ENCODE measurements at regions not wholly inside any gene's neighbourhood (a gene's known extent, or its start where the extent isn't known, plus 50 kb on each side); places are given as distances from the start of the nearest gene placed in this dataset.

DNA sequence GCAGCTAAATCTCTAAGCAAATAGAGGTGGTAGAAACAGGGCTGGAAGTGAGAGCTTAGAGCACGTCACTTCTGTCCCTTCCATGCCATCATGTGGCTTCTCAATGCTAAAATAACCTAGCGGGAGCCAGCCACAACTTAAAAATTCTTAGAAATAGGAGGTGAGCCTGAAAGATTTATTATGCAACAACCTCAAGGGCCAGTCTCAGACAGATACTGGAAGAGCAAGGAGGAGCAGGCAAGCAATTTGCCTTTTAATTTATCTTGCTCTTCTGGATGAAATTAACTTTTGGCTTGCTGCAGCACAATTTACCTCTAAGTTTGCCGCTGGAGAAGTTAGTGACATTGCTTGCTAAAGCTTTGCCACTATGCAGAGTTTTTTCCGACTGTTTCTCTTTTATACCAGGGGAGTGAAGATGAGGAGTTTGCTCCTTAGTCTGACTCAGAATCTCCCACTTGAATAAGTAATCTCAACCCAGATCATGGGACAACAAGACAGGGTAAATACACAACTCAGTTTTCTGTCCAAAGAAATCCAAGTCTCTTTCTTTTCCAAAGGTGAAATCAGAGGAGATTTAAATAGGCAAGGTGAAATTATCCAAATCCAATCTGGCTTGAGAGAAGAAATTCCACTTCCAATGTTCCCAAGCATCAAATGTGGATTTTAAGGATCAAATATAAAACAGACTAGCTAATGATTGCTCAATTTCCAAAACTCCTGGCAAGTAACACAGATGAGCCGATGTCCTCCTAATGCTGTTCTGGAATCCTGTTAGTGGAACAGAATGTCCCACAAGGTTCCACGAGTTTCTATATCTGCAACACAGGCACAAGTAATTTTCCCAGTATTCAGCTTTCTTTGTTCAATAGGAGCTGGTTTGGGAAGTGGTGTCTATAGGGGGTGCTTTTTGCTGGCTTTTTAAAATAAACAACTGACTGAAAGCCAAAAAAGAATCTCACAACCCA lies 329.4 kb upstream of the RORA start:
- Histone ChIP-seq H3K27me3 (replicated peaks; ENCODE audit: insufficient read depth) (0 out of 2 replicates have a peak, but pooled peaks cover 6% of the 10 kb centered on the region), H3K4me3 (no peak overlapping the region), H3K9me2 (ENCODE audit: insufficient read depth) (no peaks in the 10 kb centered on the region), H3K9me3 (ENCODE audit: low read depth) (no peaks in the 10 kb centered on the region), H3K36me3 (ENCODE audit: low read depth) (no peaks in the 10 kb centered on the region), H3K9ac (no peak overlapping the region), H3K4me2 (ENCODE audit: unreplicated experiment) (no peak overlapping the region), H3F3A (ENCODE audit: insufficient read depth) (no peaks in the 10 kb centered on the region), H3K4me1 (ENCODE audit: insufficient read depth) (no peaks in the 10 kb centered on the region), H2AFZ (no peak overlapping the region), H3K27ac (no peak overlapping the region), H4K20me1 (ENCODE audit: insufficient read depth) (no peaks in the 10 kb centered on the region), H3K79me2 (ENCODE audit: insufficient read depth) (no peaks in the 10 kb centered on the region)
- in situ Hi-C loops (cut with MboI): no loop called here
- no peak for DNase-seq
- TF ChIP-seq EZH2 (IDR thresholded peaks at IDR 0.05; ENCODE audit: insufficient read depth, poor library complexity, severe bottlenecking): no peak
- TF ChIP-seq EZH2phosphoT487 (IDR thresholded peaks at IDR 0.05; ENCODE audit: insufficient read depth, low read depth): no peak
- WGBS, 2 experiments (ENCODE audit: low coverage in 1 of 2, low lambda C conversion rate in 2 of 2, missing lambda C conversion rate in 2 of 2): 1 to 2% methylated on average over 6 of the region's 6 CpGs

DNA sequence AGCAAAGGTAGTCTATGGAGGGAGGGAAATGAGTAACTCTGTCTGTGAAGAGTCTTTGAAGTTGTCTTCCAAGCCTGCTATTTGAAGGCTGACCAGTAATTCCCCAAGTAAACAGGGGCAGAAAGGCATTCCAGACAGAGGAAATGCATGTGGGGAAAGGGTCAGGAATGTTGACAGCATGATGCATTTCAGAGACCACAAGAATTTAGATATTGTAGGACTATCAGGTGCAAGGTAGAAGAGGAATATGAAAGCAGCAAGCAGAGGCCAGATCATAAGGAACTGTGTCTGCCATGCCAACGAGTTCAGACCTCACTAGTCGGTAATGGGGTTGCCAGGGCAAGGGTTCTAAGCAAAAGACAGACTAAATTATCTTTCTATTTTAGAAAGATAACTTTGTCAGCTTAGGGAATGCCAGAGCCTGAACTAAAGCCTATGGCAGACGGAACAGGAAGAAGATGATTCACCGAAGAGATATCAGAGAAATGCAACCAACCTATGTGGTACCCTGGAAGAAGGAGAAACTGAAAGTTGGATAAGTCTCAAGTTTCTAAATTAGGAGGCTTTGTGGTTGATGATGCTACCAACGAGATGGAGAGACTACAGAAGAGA lies 327.0 kb upstream of the RORA start:
- TF ChIP-seq EZH2 (IDR thresholded peaks at IDR 0.05; ENCODE audit: insufficient read depth, poor library complexity, severe bottlenecking): no peak
- no peak for TF ChIP-seq EZH2phosphoT487 (IDR thresholded peaks at IDR 0.05; ENCODE audit: insufficient read depth, low read depth)
- Histone ChIP-seq H3K79me2 (ENCODE audit: insufficient read depth) (no peaks in the 10 kb centered on the region), H3K27me3 (replicated peaks; ENCODE audit: insufficient read depth) (0 out of 2 replicates have a peak, but pooled peaks cover 6% of the 10 kb centered on the region), H3K9me2 (ENCODE audit: insufficient read depth) (no peaks in the 10 kb centered on the region), H4K20me1 (ENCODE audit: insufficient read depth) (no peaks in the 10 kb centered on the region), H3F3A (ENCODE audit: insufficient read depth) (no peaks in the 10 kb centered on the region), H3K36me3 (ENCODE audit: low read depth) (no peaks in the 10 kb centered on the region), H3K4me3 (no peak overlapping the region), H3K9ac (no peak overlapping the region), H2AFZ (no peak overlapping the region), H3K4me2 (ENCODE audit: unreplicated experiment) (no peak overlapping the region), H3K27ac (no peak overlapping the region), H3K9me3 (ENCODE audit: low read depth) (no peaks in the 10 kb centered on the region), H3K4me1 (ENCODE audit: insufficient read depth) (no peaks in the 10 kb centered on the region)
- WGBS, 2 experiments (ENCODE audit: low coverage in 1 of 2, low lambda C conversion rate in 2 of 2, missing lambda C conversion rate in 2 of 2): 27 to 35% methylated on average over 5 of the region's 5 CpGs
- DNase-seq: peak; percentile 9
- in situ Hi-C loops (cut with MboI): no loop called here

DNA sequence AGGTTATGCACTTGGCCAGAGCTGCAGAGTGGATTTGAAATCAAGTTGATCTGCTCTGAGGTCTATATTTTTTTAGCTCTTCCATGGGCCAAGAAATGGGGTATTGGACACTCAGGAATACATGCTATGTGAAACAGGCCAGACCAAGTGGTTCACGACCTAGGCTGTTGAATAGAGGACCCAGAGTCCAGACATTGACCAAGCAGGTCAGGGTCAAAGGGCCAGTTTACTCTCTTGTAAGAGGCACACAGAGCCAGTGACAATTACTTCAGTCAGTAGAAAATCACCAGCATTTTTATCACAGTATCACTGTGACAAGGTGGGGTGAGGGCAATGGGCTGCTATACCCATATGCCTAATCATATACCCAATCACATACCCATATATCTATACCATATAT lies 320.6 kb upstream of the RORA start:
- TF ChIP-seq EZH2phosphoT487 (IDR thresholded peaks at IDR 0.05; ENCODE audit: insufficient read depth, low read depth) (no peak), EZH2 (IDR thresholded peaks at IDR 0.05; ENCODE audit: insufficient read depth, poor library complexity, severe bottlenecking) (no peak)
- WGBS, 2 experiments (ENCODE audit: low coverage in 1 of 2, low lambda C conversion rate in 2 of 2, missing lambda C conversion rate in 2 of 2): 0% methylated on average over 1 of the region's 1 CpG
- Histone ChIP-seq H3F3A (ENCODE audit: insufficient read depth) (no peaks in the 10 kb centered on the region), H4K20me1 (ENCODE audit: insufficient read depth) (no peaks in the 10 kb centered on the region), H3K27me3 (replicated peaks; ENCODE audit: insufficient read depth) (no peaks in the 10 kb centered on the region), H3K9me2 (ENCODE audit: insufficient read depth) (no peaks in the 10 kb centered on the region), H3K36me3 (ENCODE audit: low read depth) (no peaks in the 10 kb centered on the region), H3K27ac (no peak overlapping the region), H3K4me1 (ENCODE audit: insufficient read depth) (no peaks in the 10 kb centered on the region), H2AFZ (no peak overlapping the region), H3K9me3 (ENCODE audit: low read depth) (no peaks in the 10 kb centered on the region), H3K9ac (no peak overlapping the region), H3K79me2 (ENCODE audit: insufficient read depth) (no peaks in the 10 kb centered on the region), H3K4me3 (no peak overlapping the region), H3K4me2 (ENCODE audit: unreplicated experiment) (no peak overlapping the region)
- no peak for DNase-seq
- in situ Hi-C loops (cut with MboI): no loop called here

DNA sequence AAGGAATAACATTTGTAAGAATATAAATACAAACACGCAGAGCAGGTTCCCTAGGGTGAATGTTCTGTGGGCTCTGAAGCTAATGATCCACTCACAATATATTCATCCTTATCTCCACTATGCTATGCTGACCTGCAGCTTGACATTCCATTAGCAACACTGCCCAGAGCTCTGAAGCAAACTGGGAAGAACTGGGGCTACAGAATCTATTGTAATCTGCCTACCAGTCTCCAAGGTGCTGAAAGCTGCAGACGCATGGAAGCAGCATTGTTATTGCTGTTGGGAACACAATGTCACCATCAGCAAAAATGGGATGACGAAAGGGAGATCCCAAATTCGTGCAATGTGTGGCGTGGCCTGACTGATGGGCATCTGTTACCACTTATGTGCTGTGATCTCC lies 316.7 kb upstream of the RORA start:
- no peaks in the 10 kb centered on the region for H3K79me2 ChIP-seq (ENCODE audit: insufficient read depth)
- no peak overlapping the region for H2AFZ ChIP-seq
- no peaks in the 10 kb centered on the region for H3K9me2 ChIP-seq (ENCODE audit: insufficient read depth)
- no peak overlapping the region for H3K4me2 ChIP-seq (ENCODE audit: unreplicated experiment)
- 18 to 23% methylated on average over 5 of the region's 5 CpGs for WGBS, 2 experiments (ENCODE audit: low coverage in 1 of 2, low lambda C conversion rate in 2 of 2, missing lambda C conversion rate in 2 of 2)
- in situ Hi-C loops (cut with MboI): no loop called here
- H3K9ac ChIP-seq: no peak overlapping the region
- no peak for DNase-seq
- H3K4me1 ChIP-seq (ENCODE audit: insufficient read depth): no peaks in the 10 kb centered on the region
- no peak overlapping the region for H3K4me3 ChIP-seq
- H3K9me3 ChIP-seq (ENCODE audit: low read depth): no peaks in the 10 kb centered on the region
- H3K27ac ChIP-seq: no peak overlapping the region
- no peaks in the 10 kb centered on the region for H3F3A ChIP-seq (ENCODE audit: insufficient read depth)
- H4K20me1 ChIP-seq (ENCODE audit: insufficient read depth): no peaks in the 10 kb centered on the region
- TF ChIP-seq EZH2phosphoT487 (IDR thresholded peaks at IDR 0.05; ENCODE audit: insufficient read depth, low read depth) (no peak), EZH2 (IDR thresholded peaks at IDR 0.05; ENCODE audit: insufficient read depth, poor library complexity, severe bottlenecking) (no peak)
- H3K27me3 ChIP-seq (replicated peaks; ENCODE audit: insufficient read depth): no peaks in the 10 kb centered on the region
- H3K36me3 ChIP-seq (ENCODE audit: low read depth): no peaks in the 10 kb centered on the region
